GM21447 (cell line): ENCODE measurements at regions not wholly inside any gene's neighbourhood (a gene's known extent, or its start where the extent isn't known, plus 50 kb on each side); places are given as distances from the start of the nearest gene placed in this dataset.
"Not testable (repeated sequence)": the region's sequence is repeated elsewhere in the genome, so short reads cannot be mapped to it uniquely, and the experiment has no call there.

Source experiments
- ATAC-seq: cut with Tn5 transposase; IDR thresholded peaks from one replicate; pipeline ENCODE4 v1.9.1; 2021; ENCODE audit not compliant: unreplicated experiment

GRCh38 chr3:35296944-35297343, 342.4 kb upstream of the ARPP21 start:
- ATAC-seq = not testable (repeated sequence)

GRCh38 chr3:35305406-35305805, 333.9 kb upstream of the ARPP21 start:
- no peak for ATAC-seq

DNA sequence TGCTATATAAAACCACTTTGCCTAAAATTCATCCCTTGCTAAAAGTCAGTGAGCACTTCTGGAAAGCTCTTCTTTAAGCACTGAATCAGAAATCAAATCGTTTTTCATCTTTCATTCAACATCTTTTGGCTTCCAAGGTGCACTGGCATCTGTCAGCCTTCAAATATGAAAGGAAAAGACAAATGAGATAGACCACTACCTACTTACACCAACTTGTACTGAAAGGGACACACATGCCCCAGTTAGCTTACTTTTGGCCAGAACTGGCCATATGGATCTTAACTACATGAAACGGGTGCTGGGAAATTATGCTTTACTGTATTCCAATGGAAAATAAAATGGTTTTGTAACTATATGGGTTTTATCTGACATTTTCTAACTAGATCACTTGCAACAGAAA, 332.0 kb upstream of the ARPP21 start:
- ATAC-seq = no peak

GRCh38 chr3:35316841-35317240, 322.5 kb upstream of the ARPP21 start:
- ATAC-seq = not testable (repeated sequence)

DNA sequence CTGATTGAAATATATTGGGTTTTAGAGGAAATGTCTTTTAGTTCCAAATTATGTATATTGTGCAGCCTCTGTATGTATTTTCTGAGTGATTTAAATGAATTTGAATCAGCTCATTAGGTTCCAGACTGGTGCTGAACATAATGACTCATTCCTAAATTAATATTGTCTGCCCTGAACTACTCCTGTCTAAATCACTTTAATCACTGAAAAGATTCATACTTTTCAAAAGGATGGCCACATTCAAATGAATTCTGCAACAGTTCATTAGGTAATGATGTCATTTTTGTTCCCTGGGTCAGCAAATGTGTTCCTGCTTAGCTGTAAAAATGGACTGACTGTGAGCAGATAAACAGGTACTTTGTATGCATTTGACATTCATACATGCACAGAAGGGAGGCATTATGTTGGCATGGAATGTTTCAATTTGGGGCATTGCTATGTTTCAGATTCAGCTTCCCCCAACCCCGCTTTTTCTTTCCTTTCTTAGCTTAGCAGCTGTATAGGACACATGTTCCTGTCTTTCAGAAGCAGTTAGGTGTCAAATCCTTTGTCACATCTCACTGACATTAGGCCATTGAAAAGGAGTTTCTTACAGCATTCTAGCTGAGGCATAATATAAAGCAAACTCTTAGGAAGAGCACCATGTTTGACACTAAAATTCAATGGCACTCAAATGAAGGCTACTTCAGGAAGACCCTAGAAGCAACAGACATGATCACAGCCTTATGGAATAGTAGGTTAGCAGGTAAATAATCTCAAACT, 318.5 kb upstream of the ARPP21 start:
- no peak for ATAC-seq

DNA sequence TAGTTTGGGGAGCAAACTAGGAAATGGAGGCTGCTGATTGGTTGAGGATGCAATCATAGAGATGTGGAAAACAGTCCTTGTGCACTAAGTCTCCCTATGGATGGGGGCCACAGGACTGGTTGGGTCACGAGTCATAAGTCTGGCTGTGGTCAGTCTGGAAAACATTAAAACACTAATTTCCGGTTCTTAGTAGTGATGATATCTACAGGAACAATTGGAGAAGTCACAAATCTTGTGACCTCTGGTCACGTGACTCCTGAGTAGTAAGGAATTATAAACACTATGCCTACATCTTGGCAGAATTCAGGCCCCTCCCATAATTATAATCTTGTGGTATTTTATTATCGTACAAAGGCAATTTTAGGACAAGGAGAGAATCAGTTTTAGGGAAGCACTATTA, 317.3 kb upstream of the ARPP21 start:
- no peak for ATAC-seq

DNA sequence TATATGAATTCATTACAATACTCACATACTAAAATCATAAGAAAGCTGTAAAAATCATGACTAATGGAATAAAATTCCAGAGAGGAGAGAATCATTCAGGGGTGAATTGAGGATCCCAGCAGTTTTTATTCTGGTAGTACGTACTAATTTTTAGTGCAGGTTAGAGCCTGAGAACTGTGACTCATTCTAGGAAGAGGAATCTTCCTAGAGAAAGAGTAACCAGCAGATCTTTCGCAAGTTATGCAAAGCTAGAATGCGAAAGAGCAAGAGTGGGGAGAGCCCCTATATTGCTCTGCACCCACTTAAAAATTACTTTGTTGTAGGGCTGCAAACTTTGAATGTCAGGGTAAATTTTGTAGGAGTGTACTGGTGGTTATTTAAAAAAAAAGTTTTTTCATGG, 303.6 kb upstream of the ARPP21 start:
- ATAC-seq = no peak

DNA sequence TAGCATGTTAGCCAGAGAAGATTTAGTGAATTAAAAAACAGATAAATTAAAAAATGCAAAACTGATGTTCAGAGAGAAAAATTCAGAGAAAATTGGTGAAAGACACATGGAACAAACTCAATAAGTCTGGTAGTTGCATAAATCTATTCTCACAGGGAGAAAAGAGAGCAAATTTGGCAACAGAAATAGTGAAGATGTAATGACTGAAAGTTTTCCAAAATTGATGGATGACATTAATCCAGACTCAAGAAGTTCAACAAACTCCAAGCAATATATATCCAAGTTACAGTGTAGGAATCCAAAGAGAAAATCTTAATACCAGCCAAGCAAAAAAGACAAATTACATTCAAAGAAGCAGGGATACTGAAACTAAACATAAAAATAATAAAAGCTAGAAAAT, 302.7 kb upstream of the ARPP21 start:
- ATAC-seq = no peak

DNA sequence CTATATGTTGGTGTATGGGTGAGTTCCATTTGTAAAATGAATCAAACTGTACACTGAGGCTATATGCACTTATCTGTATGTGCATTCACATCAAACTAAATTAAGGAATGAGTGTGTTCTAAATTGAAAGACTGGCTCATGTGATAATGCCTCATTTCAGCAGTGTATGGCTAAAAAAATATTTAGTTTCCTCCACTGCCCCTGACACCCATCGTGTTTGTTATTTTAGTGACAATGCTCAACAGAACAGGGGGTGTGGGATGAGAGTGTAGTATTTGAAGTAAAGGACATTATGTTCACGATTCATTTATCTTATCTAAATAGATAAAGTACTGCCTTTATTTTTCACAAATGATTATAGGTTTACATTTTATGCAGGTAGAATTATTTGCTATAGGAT, 301.1 kb upstream of the ARPP21 start:
- no peak for ATAC-seq

GRCh38 chr3:35380196-35380595, 259.1 kb upstream of the ARPP21 start:
- no peak for ATAC-seq

DNA sequence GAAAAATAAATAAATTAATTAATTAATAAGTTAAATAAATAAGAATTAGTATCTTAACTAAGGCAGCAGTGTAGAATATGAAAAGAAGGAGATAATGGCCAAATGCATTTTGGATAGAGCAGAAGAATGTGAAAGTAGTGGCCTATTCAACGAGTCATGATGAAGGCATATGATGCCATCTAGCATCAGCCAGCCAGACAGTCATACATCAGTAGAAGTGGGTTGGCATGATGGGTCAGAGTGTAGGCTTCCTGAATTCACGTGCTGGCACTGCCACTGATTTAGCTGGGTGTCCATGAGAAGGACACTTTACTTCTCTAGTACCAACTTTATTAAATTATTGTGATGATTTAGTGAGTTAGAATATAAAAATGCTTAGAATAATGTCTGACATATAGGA, 256.1 kb upstream of the ARPP21 start:
- no peak for ATAC-seq

- ATAC-seq = no peak
Observed at GRCh38 chr3:35383719-35384555, 255.4 kb upstream of the ARPP21 start.

DNA sequence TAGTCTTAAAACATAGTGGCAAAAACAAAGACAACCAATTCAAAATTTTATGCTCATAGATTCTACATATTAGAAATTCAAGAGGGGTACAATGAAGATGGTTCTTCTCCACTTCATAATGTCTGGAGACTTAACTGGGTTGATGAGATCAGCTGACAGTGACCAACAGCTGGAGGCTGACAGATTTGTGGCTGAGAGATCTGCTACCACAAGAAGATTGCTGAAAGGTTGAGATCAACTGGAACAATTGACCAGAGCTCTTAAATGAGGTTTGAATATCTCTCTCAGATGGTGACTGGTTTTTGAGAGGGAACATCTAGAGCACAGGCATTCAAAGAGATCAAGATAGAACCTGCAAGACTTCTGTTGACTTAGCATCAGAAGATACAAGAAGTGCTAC, 254.1 kb upstream of the ARPP21 start:
- ATAC-seq = no peak

GRCh38 chr3:35389907-35390306, 249.4 kb upstream of the ARPP21 start:
- ATAC-seq = no peak

DNA sequence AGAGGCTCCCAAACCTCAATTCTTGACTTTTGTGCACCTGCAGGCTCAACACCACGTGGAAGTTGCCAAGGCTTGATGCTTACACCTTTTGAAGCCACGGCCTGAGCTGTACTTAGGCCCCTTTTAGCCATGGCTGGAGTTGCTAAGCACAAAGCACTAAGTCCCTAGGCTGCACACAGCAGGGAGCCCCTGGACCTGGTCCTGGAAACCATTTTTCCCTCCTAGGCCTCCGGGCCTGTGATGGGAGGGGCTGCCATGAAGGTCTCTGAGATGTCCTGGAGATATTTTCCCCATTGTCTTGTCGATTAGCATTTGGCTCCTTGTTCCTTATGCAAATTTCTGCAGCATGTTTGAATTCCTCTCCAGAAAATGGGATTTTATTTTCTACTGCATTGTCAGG, 247.1 kb upstream of the ARPP21 start:
- no peak for ATAC-seq

DNA sequence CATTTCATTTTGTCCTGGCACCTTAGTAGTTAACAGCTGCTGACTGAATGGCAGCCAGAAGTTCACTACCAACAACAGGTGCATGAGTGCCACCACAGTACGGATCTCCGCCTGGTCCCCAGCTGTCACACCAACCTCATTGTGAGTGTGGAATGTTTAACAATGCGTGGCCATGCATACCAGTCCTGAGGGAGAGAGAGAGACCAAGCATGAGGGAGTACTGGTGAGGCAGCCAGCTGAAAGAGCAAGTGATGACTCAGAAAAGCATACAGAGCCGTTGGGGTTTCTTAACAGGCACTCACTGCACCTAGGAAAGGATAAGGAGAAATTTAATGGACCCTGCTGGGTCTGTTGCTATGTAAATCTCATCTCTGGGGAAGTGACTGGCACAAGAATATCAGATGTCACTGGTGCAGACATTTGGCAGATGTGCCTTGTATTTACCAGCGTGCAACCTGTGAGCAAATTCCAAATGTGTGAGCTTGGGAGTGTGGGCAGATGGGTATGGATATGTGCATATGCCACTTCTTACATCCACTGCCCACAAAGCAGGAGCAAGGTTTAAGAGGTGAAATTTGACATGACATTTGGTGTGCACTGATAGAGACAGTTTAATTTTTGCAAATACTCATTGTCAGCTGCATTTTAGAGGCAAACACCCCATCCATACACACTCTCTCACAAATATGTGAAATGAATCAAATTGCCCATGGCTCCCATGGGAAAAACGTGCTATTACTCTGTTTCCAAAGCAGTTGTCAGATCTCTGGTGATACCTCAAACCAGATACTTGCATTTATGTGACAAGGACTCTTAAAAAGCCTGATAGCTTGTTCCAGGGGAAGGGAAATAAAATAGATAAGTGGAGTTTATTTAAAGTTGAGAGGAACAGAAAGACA, 245.2 kb upstream of the ARPP21 start:
- no peak for ATAC-seq

DNA sequence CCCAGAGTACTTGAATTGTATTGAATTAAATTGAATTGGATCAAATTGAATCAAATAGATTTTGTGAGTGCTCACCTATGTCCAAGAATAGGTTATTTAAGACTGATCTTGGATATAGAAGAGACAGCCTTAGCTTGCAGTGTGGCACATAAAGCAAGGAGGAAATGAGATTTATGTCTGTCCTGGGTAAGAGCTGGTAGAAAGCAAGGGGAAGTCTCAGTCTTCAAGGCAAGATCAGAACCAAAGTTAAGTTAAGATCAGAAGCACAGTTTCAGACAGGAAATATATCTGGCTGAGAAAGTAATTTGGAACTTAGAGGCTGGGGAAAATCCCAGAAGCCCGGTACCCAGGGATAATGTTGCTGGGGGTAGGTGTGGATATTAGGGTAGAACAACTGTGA, 244.4 kb upstream of the ARPP21 start:
- no peak for ATAC-seq

GRCh38 chr3:35401671-35402070, 237.7 kb upstream of the ARPP21 start:
- no peak for ATAC-seq

DNA sequence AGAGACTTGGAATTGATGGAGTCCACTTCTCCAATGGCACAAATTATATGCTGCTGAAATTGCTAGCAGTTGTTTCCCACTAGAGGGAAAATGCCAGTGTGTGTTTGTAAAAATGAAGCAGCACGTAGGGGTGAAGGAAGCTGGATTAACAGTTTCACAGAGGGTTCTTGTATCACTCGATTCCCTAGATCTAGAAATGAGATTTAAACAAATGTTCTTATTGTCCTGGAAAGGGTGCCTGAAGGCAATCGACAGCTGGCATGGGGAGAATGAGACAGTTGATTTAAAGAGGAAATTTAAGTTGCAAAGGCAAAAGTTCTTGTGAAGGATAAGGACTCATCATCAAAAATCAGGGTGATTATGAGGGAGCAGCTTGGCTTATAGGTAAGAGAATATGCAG, 234.8 kb upstream of the ARPP21 start:
- no peak for ATAC-seq

- no peak for ATAC-seq
Observed at GRCh38 chr3:35408882-35409281, 230.4 kb upstream of the ARPP21 start.

- no peak for ATAC-seq
Observed at GRCh38 chr3:35409991-35410390, 229.3 kb upstream of the ARPP21 start.
